HL-60/S4 treated with phorbol 12-myristate 13-acetate at 8.2 ng/mL for 4 days and 3 days (cell line): ENCODE measurements at regions not wholly inside any gene's neighbourhood (a gene's known extent, or its start where the extent isn't known, plus 50 kb on each side); places are given as distances from the start of the nearest gene placed in this dataset.
"Not testable (repeated sequence)": the region's sequence is repeated elsewhere in the genome, so short reads cannot be mapped to it uniquely, and the experiment has no call there.

Experiments used
- in situ Hi-C: fragments of 300-500 bp; cut with MboI; formaldehyde crosslinking; loops from 2 replicates; pipeline ENCODE4 v1.15.0; 2022; ENCODE audit warnings: low sequenced_read_pairs

DNA sequence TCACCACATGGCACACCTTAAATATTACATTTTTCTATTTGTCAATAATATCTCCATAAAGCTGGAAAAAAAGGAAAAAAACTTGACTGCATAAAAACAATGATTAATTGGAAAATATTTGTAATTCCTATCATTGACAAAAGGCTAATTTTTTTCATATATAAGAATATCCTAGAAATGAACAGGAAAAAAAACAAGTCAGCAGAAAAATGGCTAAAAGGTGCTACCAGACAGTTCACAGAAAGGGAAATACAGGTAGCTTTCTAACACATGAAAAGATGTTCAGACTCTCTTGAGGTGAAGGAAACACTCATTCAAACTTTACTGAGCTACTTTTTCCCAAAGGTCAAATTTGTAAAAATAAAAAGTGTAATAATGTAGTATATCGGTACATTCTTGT is 104.1 kb upstream of the SCAF8 start:
- in situ Hi-C loops = no loop called here

DNA sequence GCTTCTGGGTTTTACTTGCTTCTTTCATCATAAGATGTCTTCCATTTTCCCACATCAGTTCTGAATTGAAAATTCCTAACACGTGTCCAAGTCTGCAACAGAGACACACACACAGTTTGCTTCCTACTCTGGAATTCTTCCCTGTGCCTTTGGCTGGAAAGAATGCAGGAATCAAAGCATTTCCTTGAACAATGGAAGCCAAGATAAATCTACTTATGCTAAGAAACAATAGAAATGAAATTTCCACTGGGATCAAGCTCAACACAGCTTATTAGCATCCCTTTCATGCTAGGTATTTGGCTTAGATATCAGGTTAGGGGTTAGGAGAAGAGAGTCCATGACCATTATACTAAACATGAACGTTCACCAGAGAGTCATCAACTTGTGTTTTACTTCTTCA is 101.1 kb upstream of the SCAF8 start:
- in situ Hi-C loops = no loop called here

DNA sequence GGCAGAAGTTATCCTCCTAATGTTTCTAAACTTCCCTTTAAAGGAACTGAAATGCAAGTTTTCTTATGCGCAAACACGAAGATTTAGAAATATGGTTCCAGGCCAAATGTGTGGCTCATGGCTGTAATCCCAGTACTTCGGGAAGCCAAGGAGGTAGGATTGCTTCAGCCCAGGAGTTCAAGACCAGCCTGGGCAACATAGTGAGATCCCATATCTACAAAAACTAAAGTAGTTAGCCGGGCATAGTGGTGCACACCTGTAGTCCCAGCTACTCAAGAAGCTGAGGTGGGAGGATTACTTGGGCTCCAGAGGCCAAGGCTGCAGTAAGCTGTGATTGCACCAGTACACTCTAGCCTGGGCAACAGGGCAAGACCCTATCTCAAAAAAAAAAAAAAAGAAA is 95.8 kb upstream of the SCAF8 start:
- in situ Hi-C loops = no loop called here

DNA sequence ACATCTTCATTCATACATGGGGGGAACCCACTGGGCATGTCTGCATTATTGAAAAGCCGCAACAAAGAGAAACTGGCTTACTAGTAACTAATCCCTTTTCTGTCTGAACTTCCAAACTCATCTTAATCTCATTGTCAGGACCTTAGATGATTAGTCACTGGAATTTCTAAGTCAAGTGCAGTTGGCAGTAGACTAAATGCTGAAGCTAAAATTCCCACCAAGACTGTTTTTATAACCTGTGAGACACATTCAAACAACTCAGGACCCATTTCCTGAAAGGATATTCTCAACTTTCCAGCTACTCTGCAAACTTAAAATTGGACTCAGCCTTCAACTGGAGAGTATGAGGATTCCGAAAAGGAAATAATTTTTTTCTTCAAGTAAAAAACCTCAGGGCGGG is 94.8 kb upstream of the SCAF8 start:
- in situ Hi-C loops = no loop called here

DNA sequence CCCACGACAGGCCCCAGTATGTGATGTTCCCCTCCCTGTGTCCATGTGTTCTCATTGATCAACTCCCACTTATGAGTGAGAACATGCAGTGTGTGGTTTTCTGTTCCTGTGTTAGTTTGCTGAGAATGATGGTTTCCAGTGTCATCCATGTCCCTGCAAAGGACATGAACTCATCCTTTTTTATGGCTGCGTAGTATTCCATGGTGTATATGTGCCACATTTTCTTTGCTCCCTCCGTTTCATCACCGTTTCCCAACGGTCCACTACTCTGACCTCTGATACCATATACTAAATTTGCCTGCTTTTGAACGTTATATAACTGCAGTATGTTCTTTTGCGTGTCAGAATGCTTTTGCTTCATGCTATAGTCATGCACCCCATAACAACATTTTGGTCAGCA is 94.0 kb upstream of the SCAF8 start:
- in situ Hi-C loops = not testable (repeated sequence)

DNA sequence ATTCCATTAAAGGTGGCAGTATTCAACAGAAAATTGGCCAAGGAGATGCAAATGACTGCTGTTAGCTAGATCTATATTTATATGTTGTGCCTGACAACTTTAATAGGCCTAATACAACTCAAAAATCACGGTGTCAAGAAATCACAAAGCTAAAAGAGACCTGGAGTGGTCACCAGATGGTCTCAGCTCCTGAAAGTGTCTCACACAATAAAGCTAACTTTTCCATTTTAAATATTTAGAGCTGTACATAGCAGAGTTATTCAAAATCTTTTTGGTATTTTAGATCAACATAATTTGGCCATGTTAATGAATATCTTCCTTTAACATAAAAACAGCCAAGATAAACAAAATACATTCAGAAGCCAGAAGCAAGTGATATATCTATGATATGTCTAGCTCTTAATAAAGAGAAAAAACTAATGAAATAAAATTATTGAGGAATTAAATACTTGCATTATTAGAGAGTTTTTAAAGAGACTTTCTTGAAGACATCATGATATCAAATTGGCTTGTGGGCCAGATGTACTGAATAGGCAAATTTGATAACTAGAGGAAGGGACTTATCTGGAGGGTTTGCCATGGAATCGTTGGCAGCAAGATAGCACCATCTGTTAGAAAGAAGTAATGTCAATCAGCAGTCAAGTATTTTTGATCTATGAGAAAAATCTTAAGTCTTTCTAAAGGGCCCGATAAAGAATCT is 84.9 kb upstream of the SCAF8 start:
- in situ Hi-C loops = no loop called here

DNA sequence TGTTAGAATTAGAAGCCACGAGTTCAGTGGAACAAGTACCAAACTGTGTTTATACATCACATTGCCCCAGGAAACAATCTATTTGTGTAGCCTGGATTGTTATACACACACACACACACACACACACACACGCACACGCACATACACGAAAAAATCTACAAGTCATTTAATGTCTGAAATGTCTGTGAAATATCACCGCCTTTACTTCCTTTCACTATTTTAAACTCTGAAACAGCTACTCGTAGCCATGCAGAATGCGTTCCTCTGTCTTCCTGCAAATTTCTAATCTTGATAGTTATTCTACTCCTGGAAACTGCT is 84.4 kb upstream of the SCAF8 start:
- in situ Hi-C loops = no loop called here

DNA sequence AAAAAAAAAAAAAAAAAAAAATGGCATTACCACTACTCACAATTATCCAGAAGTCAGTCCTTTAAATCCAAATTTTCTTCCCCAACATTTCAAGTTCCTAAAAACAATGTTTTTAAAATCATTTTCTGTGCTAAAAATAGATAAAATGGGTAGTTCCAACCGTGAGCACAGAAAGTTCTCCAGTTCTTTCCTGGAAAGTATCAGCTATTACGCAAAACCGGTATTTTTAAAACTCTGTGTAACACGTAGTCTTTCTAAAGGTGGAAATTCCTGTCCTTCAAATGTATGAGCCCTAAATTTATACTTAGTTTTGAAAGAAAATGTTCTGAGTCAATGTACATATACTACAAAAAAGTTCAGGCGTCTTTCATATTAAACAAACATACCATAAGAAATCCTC is 83.5 kb upstream of the SCAF8 start:
- in situ Hi-C loops = no loop called here

DNA sequence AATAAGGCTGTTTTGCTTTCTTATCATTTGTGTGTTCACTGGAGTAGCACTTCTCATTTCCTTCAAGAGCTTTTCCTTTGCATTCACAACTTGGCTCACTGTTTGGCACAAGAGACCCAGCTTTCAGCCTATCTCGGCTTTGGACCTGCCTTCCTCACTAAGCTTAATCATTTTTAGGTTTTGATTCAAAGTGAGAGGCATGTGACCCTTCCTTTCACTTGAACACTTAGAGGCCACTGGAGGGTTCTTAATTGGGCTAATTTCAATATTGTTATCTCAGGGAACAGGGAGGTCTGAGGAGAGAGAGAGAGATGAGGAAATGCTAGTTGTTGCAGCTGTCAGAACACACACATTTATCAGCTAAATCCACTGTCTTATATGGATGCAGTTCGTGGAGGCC is 82.9 kb upstream of the SCAF8 start:
- in situ Hi-C loops = no loop called here

DNA sequence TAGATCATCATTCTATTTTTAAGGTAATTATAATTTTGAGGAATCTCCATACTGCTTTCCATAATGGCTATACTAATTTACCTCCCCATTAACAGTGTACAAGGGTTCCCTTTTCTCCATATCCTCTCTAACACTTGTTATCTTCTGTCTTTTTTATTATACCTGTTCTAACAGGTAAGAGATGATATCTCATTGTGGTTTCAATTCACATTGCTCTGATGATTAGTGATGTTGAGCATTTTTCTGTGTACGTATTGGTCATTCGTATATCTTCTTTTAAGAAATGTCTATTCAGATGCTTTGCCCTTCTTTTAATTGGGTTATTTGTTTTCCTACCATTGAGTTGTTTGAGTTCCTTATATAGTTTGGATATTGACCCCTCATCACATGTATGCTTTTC is 81.6 kb upstream of the SCAF8 start:
- in situ Hi-C loops = no loop called here

DNA sequence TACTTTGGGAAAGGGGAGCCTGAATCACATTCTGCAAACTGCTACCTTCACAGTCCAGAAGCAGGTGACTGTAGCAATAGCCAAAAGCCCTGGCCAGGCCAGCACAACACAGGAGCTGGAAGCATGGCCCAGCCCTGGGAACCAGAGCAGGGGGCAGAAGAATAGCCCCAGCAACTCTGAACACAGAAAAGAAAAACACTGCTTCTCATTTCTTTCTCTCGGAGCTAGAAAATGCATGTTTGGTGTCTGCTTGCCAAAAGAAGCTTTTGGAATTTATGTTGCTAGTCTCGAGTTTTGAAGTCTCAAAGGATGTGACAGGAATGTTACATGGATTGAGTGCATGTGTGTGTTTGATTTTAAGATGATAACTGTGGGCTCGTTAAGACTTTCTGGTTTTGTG is 79.8 kb upstream of the SCAF8 start:
- in situ Hi-C loops = no loop called here

DNA sequence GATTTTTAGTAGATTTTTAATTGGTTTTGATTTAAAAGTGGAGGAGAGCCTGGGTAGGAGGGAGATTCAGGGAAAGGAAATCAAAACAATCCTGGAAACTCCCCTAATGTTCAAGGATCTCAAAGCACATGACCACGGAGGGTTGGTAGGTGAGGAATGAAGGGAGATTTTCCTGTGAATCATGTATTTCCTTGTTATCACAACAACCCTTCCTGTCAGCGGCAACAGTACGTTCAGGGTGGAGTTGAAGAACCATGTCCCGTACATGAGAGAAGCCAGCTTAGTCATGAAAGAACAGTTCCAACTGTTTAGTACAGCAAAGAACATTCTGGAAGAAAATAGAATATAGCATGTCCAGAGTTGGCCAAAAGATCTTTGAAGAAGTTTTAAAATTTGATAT is 79.4 kb upstream of the SCAF8 start:
- in situ Hi-C loops = no loop called here

DNA sequence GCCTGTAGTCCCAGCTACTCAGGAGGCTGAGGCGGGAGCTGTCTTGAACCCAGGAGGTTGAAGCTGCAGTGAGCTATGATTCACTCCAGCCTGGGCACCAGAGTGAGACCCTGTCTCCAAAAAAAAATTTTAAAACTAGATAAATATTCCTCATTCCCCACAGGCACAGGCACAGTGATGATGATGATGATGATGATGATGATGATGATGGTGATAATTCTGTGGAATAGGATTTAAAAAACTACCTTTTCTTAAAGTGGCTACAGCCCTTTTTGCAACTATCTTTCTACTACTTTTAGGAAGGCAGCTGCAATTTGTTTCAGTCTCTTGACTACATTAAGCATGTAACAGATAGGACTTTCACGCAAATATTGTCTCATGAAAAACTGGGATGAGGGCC is 76.6 kb upstream of the SCAF8 start:
- in situ Hi-C loops = no loop called here

DNA sequence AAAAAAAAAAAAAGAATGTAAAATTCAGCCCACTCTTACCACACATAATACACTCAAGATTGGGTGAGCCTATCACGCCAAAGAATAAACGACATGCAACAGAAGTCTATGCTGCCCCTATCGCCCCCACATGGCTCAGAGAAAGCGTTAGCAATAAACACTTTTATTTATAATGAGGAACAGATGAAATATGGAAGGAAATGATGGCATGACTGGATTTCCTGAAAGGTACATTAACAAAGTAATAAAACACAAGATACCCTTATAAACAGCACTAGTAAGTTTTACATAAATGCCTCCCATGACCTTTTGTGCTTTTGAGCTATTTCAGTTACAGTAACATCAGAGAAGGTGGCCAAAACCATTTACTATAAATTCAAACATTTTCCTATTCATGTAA is 71.4 kb upstream of the SCAF8 start:
- in situ Hi-C loops = no loop called here

DNA sequence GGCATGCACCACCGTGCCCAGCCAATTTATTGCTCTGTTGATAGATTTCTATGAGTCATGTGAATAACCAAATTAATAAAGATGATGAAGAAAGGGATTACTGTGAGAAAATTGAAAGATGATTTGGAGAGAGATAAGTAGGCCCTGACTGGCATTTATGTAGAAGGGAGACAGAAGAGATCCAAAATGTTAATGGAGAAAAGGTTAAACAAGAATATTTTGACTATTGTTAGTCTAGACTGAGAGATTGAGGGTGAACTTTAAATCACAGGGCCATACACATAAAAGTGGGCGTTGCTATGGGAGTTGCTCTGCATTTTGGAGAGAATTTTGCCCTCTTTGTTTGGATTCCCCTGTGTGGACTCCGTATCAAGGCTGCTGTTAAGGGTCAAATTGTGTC is 68.9 kb upstream of the SCAF8 start:
- in situ Hi-C loops = no loop called here

DNA sequence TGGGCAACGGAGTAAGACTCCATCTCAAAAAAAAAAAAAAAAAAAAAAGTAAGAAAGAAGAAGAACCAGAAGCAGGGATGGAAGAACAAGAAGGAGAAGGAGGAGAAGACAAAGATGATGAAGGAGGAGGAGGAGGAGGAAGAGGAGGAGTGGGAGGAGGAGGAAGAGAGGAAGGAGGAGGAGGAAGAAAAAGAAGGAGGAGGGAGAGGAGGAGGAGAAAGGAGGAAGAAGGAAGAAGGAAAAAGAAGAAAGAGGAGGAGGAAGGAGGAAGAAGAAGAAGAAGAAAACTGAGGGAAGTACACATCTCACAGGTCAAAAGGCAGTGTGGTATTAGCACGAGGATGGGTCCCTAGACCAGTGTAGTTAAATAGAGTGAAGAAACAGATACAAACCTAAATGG is 65.1 kb upstream of the SCAF8 start:
- in situ Hi-C loops = no loop called here

DNA sequence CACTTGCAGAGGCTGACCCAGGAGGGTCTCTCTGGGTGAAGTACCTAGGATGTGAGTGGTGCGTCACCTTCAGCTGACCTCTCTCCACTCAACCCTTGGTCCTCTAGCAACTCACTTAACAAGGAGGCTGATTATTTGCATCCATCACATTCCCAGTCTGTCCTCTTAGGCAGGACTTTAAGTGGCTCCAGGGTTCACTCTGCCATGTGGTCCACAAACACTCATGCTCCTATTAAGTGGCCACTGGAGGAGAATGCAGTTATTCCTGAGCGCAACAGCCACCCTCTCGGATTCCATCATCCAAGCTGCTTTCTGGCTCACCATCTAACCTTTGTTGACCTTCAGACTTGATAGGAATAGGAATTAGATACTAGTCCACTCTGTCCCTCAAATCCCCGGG is 61.1 kb upstream of the SCAF8 start:
- in situ Hi-C loops = loop anchor here (10.0 kb wide), 1 partner anchor 133 kb away; no protein-coding TSS in a partner anchor

DNA sequence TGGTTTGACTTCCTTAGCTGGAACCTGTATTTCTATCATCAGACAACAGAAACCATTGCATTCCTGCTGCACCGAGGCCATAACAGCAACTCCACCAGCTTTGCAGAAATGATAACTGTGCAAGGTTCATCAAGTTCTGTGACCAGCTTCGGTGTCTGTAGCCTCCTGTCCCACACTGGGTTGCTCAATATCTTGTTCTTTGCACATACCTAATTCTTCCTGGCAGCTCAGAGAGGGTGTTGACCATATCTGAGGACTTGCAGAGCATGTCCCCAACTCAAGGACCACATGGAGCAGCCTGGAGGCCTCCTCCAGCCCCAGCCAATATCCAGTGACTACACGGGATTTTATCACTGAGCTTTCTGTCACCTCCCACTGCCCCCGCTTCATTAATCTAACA is 59.3 kb upstream of the SCAF8 start:
- in situ Hi-C loops = loop anchor here (10.0 kb wide), 1 partner anchor 131 kb away; no protein-coding TSS in a partner anchor

DNA sequence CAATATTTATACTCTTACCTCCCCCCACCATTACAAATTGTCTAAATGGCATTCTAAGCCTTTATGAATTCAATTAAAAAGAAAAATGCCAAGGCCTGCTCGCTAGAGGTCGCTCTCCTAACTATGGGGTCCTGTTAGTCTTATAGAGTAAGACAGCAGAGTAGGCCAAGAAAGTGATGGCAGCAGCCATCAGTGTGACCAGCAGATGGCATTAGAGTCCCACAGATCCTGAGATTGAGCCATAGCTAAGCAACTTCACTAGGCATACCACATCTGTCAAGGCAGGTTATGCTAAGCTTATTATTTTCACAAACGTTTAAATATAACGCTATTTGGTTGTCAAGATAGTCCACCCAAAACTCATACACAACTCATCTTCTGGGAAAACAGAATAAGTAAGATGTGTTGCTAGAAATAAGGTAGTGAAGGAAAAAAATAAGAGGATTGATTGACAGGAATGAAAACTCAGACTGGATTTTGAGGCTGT is 57.6 kb upstream of the SCAF8 start:
- in situ Hi-C loops = loop anchor here (10.0 kb wide), 1 partner anchor 129 kb away; no protein-coding TSS in a partner anchor

DNA sequence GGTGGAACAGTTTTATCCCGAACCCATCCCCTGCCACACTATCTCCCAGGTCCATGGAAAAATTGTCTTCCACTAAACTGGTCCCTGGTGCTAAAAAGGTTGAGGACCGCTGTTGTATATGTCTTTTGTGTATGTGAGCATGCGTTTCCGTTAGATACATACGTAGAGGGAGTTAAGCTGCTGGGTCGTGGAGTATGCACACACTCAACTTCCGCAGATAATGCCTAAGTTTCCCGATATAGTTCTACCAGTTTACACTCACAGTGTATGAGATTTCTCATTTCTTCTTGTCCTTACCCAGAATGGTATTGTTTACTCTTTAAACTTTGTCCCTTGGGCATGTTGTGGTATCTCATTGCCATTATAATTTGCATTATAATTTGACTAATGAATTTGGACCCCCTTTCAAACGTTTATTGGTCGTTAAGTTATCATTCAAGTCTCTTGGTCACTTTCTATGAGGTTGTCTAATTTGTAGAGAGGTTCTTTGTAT is 50.5 kb upstream of the SCAF8 start:
- in situ Hi-C loops = no loop called here
